ENCODE measurements at regions not wholly inside any gene's neighbourhood (a gene's known extent, or its start where the extent isn't known, plus 50 kb on each side); places are given as distances from the start of the nearest gene placed in this dataset.
"Not testable (repeated sequence)": the region's sequence is repeated elsewhere in the genome, so short reads cannot be mapped to it uniquely, and the experiment has no call there.

DNA sequence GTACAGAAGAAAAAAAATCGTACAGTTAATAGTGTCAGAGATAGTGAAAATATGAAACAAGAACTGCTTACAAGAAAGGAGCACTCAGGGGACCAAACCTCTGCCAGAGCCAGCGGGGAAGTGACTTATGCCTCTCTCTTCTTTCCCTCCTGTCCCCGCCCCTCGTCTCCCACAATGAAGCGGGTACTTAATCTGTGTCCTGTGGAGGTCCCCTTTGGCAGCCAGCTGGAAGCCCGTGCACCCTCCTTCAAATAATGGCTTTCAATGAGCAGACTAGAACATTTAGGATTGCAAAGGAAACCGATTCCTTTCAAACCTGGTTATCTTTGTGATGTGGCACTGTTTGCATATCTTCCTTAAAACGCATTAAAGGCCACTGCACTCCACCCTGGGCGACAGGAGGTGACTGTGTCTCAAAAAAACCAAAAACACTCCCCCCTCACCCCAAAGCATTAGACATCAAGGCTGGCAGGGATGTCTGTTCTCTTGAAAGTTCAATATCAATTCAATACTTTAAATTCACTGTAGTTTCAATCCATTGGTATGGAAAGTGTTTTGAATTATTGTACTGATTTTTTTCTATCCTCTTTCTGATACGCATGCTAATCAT, 51.7 kb downstream of the PPIAL4C start:
- peak; percentile 12 for DNase-seq
- ATAC-seq; H3K9me3 Mint-ChIP-seq; H3K27me3 Mint-ChIP-seq (ENCODE audit: low read depth); H3K36me3 Mint-ChIP-seq (ENCODE audit: insufficient read depth): not testable (repeated sequence)
- H3K4me1 Mint-ChIP-seq (ENCODE audit: low read depth): peaks cover 31% of the 10 kb centered on the region
- peak overlapping the region; percentile 90 for H3K4me3 Mint-ChIP-seq

DNA sequence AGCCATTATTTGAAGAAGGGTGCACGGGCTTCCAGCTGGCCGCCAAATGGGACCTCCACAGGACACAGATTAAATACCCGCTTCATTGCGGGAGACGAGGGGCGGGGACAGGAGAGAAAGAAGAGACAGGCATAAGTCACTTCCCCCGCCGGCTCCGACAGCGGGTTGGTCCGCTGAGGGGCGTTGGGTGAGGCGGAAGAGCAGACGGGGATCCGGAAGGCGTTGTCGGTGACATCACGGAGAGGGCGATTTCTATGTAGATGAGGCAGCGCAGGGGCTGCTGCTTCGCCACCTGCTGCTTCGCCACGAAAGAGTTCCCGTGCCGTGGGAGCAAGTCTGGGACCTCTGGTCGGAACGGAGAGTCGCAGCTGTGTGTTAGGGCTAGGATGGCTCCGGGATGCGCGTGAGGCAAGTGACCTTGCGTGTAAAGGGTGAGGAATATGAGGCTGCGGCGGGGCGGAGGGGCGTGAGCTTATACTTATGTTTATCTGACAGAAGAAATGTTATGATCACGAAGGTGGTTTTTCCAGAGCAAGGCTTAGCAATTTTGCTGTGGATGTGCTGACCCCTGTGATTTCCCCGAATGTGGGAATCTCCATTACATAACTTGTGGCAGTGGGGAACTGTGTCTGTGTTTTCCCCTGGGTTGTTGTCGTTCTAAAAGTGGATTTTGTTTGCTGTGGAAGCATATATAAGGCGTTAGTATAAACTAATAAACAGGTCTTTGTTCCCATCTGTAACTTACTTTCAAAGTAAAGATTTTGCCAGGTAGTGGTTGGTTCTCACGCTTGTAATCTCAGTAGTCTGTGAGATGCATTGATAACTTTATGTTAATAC, 52.9 kb downstream of the PPIAL4C start:
- H3K36me3 Mint-ChIP-seq (ENCODE audit: insufficient read depth); H3K9me3 Mint-ChIP-seq; H3K27me3 Mint-ChIP-seq (ENCODE audit: low read depth): not testable (repeated sequence)
- ATAC-seq: peak; percentile 81 to 84
- peak overlapping the region; percentile 90 for H3K4me3 Mint-ChIP-seq
- H3K4me1 Mint-ChIP-seq (ENCODE audit: low read depth): peaks cover 33% of the 10 kb centered on the region
- peak; percentile 82 for DNase-seq

GRCh38 chr1:149638481-149638880, 54.8 kb downstream of the PPIAL4C start:
- H3K36me3 Mint-ChIP-seq (ENCODE audit: insufficient read depth); H3K4me3 Mint-ChIP-seq; H3K27me3 Mint-ChIP-seq (ENCODE audit: low read depth); H3K9me3 Mint-ChIP-seq; DNase-seq; ATAC-seq: not testable (repeated sequence)
- H3K4me1 Mint-ChIP-seq (ENCODE audit: low read depth): peaks cover 34% of the 10 kb centered on the region

DNA sequence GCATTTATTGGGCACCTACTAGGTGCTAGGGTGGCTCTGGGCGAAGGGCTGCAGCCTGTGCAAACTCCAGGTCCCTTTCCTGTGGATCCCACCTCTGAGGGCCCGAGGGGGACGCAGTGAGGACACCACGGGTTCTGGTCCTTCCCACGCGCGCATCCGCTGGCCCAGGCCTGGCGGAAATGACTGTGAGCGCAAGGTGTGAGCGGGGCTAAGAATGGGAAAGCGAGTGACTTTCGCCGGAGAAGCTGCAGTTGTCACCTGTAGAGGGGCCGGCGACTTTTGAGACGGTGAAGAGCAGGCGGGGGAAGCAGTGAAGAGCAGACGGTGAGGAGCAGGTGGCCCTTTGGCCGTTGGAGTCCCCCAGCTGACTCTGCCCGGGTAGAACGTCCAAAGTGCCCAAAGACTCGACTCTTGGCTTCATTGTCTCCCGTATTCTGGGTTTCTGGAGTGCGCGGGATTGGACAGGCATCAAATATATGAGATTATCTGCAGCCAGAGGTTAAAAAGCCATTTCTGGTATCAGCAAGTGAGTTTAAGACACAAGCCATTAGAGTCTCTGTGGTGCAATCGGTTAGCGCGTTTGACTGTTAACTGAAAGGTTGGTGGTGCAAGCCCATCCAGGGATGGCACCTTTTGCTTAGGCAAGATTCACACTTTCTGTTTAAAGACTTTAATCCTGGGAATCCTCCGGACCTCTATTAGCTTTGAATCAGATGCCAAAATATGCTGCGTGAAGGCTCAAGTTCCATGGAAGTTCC, 55.4 kb downstream of the PPIAL4C start:
- not testable (repeated sequence) for DNase-seq; H3K4me3 Mint-ChIP-seq; ATAC-seq; H3K27me3 Mint-ChIP-seq (ENCODE audit: low read depth); H3K9me3 Mint-ChIP-seq; H3K36me3 Mint-ChIP-seq (ENCODE audit: insufficient read depth)
- H3K4me1 Mint-ChIP-seq (ENCODE audit: low read depth): peaks cover 28% of the 10 kb centered on the region

GRCh38 chr1:149641179-149641578, 57.5 kb downstream of the PPIAL4C start:
- not testable (repeated sequence) for H3K27me3 Mint-ChIP-seq (ENCODE audit: low read depth); ATAC-seq; H3K4me3 Mint-ChIP-seq; DNase-seq; H3K9me3 Mint-ChIP-seq; H3K36me3 Mint-ChIP-seq (ENCODE audit: insufficient read depth)
- peaks cover 21% of the 10 kb centered on the region for H3K4me1 Mint-ChIP-seq (ENCODE audit: low read depth)

DNA sequence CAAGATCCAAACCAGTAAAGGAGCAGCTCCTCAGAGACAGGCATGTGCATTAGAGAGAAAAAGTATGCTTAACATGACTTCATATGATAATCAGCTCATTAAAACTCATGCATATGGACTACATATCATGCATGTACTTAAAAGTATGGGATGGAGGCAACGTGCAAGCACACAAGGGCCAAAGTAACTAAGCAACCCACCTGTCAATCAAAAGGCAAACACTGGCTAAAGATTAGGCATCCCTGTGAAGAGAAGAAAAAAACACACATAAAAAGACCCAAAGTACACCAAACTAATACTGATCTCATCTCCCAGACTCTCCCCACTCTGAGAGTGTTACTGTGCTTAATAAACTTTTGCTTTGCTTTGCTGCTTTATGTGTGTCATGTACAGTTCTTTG, 61.2 kb downstream of the PPIAL4C start:
- H3K9me3 Mint-ChIP-seq; H3K36me3 Mint-ChIP-seq (ENCODE audit: insufficient read depth); H3K4me3 Mint-ChIP-seq; H3K27me3 Mint-ChIP-seq (ENCODE audit: low read depth); DNase-seq; ATAC-seq; H3K4me1 Mint-ChIP-seq (ENCODE audit: low read depth): not testable (repeated sequence)

GRCh38 chr1:149646360-149647017, 62.8 kb downstream of the PPIAL4C start:
- peak; percentile 70 to 72 for ATAC-seq
- not testable (repeated sequence) for H3K9me3 Mint-ChIP-seq; H3K27me3 Mint-ChIP-seq (ENCODE audit: low read depth); H3K4me1 Mint-ChIP-seq (ENCODE audit: low read depth); H3K36me3 Mint-ChIP-seq (ENCODE audit: insufficient read depth); DNase-seq
- peak overlapping the region; percentile 85 for H3K4me3 Mint-ChIP-seq

DNA sequence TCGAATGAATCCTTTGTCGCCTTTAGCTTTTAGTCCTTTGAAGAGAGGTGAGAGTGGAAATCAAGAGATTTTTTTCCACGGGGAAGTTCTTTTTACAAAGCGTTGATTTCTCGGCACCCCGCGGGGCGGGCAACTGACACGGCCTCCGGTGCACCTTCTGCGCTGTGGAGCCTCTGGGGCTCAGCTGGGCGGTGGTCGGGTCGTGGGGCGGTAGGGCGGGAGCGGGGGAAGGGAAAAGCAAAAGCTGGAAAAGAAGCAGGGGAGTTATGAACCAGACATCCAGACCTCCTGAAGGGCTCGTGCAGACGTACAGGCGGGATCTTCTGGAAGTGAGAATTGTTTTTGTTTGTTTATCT, 63.3 kb downstream of the PPIAL4C start:
- H3K9me3 Mint-ChIP-seq; H3K36me3 Mint-ChIP-seq (ENCODE audit: insufficient read depth); H3K27me3 Mint-ChIP-seq (ENCODE audit: low read depth); H3K4me1 Mint-ChIP-seq (ENCODE audit: low read depth): not testable (repeated sequence)
- DNase-seq (peak; percentile 17), ATAC-seq (peak; percentile 51 to 54)
- peak overlapping the region; percentile 85 for H3K4me3 Mint-ChIP-seq

DNA sequence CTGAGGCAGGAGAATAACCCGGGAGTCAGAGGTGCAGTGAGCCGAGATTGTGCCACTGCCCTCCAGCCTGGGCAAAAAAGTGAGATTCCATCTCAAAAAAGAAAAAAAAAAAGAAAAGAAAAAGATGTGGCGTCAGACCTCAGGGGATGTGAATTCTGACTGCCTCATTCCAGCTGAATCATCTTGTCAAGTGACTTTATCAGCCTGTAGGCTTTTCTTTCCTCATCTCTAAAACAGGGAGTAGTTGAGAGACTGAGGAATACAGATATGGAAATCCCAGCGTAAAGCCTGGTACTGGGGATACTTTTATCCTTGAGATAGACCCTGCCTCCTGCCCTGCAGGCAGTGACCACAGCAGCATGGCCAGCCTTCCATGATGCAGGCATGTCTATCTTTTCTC, 74.1 kb downstream of the PPIAL4C start:
- H3K4me1 Mint-ChIP-seq (ENCODE audit: low read depth); ATAC-seq; H3K4me3 Mint-ChIP-seq: not testable (repeated sequence)

DNA sequence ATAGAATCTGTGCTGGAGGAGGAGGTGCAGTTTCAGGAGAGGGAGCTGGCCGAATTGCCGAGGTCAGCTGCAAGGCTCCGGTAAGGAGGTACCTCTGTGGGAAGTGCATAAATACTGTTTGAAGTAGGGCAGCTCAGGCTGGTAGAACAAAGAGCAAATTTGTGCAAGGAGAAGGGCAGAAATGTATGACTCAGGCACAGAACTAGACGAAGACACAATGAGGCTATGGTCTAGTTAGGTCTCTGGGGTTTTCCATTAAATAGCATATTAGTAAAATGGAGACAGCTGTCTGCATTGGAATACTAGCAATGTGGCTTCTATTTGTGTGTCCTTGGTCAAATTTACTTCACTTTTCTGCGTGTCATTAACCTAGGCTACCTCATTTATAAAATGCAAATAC, 74.5 kb downstream of the PPIAL4C start:
- not testable (repeated sequence) for H3K4me1 Mint-ChIP-seq (ENCODE audit: low read depth); H3K9me3 Mint-ChIP-seq; H3K36me3 Mint-ChIP-seq (ENCODE audit: insufficient read depth); ATAC-seq; H3K27me3 Mint-ChIP-seq (ENCODE audit: low read depth); H3K4me3 Mint-ChIP-seq; DNase-seq

More for the DNA sequence above, 74.1 kb downstream of the PPIAL4C start:
- H3K27me3 Mint-ChIP-seq (ENCODE audit: low read depth); DNase-seq; H3K9me3 Mint-ChIP-seq; H3K36me3 Mint-ChIP-seq (ENCODE audit: insufficient read depth): not testable (repeated sequence)

DNA sequence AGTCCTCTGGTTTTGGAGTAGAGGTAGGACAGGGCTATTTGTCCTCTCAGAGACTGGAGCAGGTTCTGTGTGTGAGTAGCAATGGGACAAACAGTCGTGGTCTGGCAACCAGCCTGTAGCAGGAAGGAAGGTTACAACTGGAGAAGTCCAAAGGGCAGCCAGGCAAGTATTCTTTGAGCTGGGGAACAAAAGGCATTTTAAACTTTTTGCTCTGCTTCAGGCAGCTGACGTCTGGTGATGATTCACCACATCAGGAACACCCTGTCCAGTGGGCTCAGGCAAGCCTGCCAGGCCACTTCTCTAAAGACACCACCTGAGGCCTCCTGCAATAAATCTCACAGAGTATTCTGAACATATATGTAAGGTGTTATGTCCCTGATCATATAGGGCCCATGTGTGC, 81.0 kb downstream of the PPIAL4C start:
- not testable (repeated sequence) for H3K4me3 Mint-ChIP-seq; H3K9me3 Mint-ChIP-seq; H3K27me3 Mint-ChIP-seq (ENCODE audit: low read depth); ATAC-seq; H3K36me3 Mint-ChIP-seq (ENCODE audit: insufficient read depth); DNase-seq; H3K4me1 Mint-ChIP-seq (ENCODE audit: low read depth)

GRCh38 chr1:149665033-149665432, 81.4 kb downstream of the PPIAL4C start:
- H3K9me3 Mint-ChIP-seq; ATAC-seq; H3K27me3 Mint-ChIP-seq (ENCODE audit: low read depth); DNase-seq; H3K36me3 Mint-ChIP-seq (ENCODE audit: insufficient read depth); H3K4me3 Mint-ChIP-seq; H3K4me1 Mint-ChIP-seq (ENCODE audit: low read depth): not testable (repeated sequence)

DNA sequence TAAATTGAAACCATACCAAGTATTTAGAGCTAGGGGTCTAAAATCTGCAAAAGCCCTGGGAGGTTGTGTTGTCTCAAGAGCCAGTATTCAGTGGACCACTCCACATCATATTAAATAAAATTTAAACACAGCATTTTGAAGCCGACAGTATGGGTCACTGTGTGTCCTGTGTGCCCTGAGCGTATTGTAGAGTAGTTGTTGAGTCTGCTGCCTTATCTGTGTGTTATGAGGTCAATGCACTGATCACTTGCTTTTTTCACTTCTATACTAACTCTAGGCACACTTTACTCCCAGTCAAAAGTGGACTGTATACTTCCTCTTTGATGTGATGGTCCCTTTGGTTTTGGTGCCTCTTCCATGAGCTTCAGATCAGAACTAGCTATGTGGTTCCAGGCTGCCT, 81.9 kb downstream of the PPIAL4C start:
- H3K4me1 Mint-ChIP-seq (ENCODE audit: low read depth); H3K4me3 Mint-ChIP-seq; H3K9me3 Mint-ChIP-seq; DNase-seq; H3K27me3 Mint-ChIP-seq (ENCODE audit: low read depth); H3K36me3 Mint-ChIP-seq (ENCODE audit: insufficient read depth); ATAC-seq: not testable (repeated sequence)

- not testable (repeated sequence) for H3K4me1 Mint-ChIP-seq (ENCODE audit: low read depth); H3K27me3 Mint-ChIP-seq (ENCODE audit: low read depth); DNase-seq; H3K9me3 Mint-ChIP-seq; H3K4me3 Mint-ChIP-seq; H3K36me3 Mint-ChIP-seq (ENCODE audit: insufficient read depth); ATAC-seq
These were observed 89.7 kb downstream of the PPIAL4C start for GRCh38 chr1:149673231-149673909.
